AG04449 (cell line): ENCODE measurements at regions not wholly inside any gene's neighbourhood (a gene's known extent, or its start where the extent isn't known, plus 50 kb on each side); places are given as distances from the start of the nearest gene placed in this dataset.

Experiments used
- CTCF ChIA-PET: fragments of 350-600 bp; formaldehyde crosslinking; extraction: SDS; loops from one replicate; lab custom pipeline; 2021; ENCODE audit warnings: antibody characterized with exemption; lab: Yijun Ruan, JAX
- POLR2A ChIA-PET: fragments of 400-600, 350-600 bp; formaldehyde crosslinking; extraction: SDS; loops from one replicate; lab custom pipeline; 2020; ENCODE audit warnings: antibody characterized with exemption, inconsistent platforms; lab: Yijun Ruan, JAX
- DNase-seq: peaks from one replicate; pipeline ENCODE4 v3.0.0-alpha.2; 2010; ENCODE audit warnings: low read depth, low spot score
- H3K4me3 ChIP-seq: 2 replicates; pipeline ENCODE4 v1.5.1; 2011; ENCODE audit warnings: low read depth, mild to moderate bottlenecking, control low read depth, low read length
- TF ChIP-seq, protein P1 (sequence below): IDR thresholded peaks from one replicate; pipeline ENCODE4 v1.5.1; 2011; ENCODE audit warnings: mild to moderate bottlenecking, moderate library complexity, low read length, control low read depth, inconsistent platforms; ENCODE audit not compliant: insufficient read depth; ENCODE audit errors: missing control alignments

GRCh38 chr13:78852709-78853108, 193.8 kb upstream of the OBI1 start:
- ChIA-PET POLR2A (no interaction called here), CTCF (no interaction called here)
- TF ChIP-seq, protein P1, sequence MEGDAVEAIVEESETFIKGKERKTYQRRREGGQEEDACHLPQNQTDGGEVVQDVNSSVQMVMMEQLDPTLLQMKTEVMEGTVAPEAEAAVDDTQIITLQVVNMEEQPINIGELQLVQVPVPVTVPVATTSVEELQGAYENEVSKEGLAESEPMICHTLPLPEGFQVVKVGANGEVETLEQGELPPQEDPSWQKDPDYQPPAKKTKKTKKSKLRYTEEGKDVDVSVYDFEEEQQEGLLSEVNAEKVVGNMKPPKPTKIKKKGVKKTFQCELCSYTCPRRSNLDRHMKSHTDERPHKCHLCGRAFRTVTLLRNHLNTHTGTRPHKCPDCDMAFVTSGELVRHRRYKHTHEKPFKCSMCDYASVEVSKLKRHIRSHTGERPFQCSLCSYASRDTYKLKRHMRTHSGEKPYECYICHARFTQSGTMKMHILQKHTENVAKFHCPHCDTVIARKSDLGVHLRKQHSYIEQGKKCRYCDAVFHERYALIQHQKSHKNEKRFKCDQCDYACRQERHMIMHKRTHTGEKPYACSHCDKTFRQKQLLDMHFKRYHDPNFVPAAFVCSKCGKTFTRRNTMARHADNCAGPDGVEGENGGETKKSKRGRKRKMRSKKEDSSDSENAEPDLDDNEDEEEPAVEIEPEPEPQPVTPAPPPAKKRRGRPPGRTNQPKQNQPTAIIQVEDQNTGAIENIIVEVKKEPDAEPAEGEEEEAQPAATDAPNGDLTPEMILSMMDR = no peak
- no peak for DNase-seq
- no peak overlapping the region for H3K4me3 ChIP-seq

GRCh38 chr13:78845656-78846365, 186.9 kb upstream of the OBI1 start:
- DNase-seq = no peak
- TF ChIP-seq, protein P1 = no peak
- ChIA-PET CTCF (no interaction called here), POLR2A (no interaction called here)
- H3K4me3 ChIP-seq = no peak overlapping the region

DNA sequence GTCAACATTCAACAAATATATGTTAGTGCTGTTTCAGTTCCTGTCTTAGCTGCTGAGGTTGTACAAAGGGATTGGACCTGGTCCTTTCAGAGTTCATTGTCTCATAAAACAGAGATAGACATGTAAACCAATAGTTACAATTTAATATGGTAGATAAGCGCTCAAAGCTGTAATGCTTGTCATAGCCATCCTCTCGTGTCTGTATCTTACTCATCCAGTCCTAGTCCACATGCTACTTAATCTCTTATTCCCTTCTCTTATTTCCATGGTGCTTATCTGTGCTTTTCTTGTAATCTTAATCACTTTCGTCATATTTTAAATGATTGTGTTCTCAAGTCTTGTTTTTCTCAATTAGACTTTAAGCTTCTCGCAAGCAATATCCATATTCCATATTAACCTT, 185.2 kb upstream of the OBI1 start:
- no peak for DNase-seq
- H3K4me3 ChIP-seq = no peak overlapping the region
- TF ChIP-seq, protein P1 = no peak
- POLR2A ChIA-PET = no interaction called here
- CTCF ChIA-PET = no interaction called here

- ChIA-PET POLR2A (no interaction called here), CTCF (no interaction called here)
- DNase-seq = no peak
- no peak overlapping the region for H3K4me3 ChIP-seq
- TF ChIP-seq, protein P1 = no peak
Measured at GRCh38 chr13:78841358-78841963, 182.5 kb upstream of the OBI1 start.

DNA sequence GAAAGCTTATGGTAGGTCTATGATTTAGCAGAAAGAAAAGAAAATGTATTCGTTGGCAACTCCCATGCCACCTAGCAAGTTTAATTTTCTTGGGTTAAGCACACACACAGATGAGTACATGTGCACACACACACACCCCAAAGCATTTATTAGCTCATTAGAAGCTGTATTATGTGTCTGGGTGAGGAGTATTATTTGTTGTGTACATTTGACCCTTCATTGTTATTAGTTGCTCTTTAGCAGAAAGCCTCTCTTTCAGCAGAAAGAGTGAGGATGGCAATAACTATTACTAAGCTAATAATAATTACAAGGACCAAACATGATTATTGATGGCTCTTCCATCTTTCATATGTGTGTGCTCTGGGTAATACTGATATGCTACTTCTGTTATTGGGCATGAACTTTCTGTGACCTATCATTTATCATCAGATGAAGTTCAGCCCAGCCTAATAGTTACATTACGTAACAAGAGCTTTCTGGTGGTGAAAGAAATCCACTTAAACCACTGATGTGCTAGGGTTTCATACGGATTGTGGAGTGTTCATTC, 177.4 kb upstream of the OBI1 start:
- TF ChIP-seq, protein P1 = no peak
- POLR2A ChIA-PET = no interaction called here
- H3K4me3 ChIP-seq = no peak overlapping the region
- no peak for DNase-seq
- CTCF ChIA-PET = no interaction called here

- TF ChIP-seq, protein P1 = no peak
- no peak overlapping the region for H3K4me3 ChIP-seq
- ChIA-PET CTCF (no interaction called here), POLR2A (no interaction called here)
- DNase-seq = no peak
Measured at GRCh38 chr13:78832461-78832860, 173.5 kb upstream of the OBI1 start.
